Stimulated activated CD8-positive, alpha-beta memory T cell treated with anti-CD3 and anti-CD28 coated beads, Interleukin-15, amount 100 ng/mL, for 48 hours (primary cell): ENCODE measurements at regions not wholly inside any gene's neighbourhood (a gene's known extent, or its start where the extent isn't known, plus 50 kb on each side); places are given as distances from the start of the nearest gene placed in this dataset.

Experiments used
- DNase-seq, 2 donors: peaks; one replicate each; pipeline ENCODE4 v3.0.0-alpha.2; 2020; ENCODE audit warnings: low read depth in 2 of 2

- no peak for DNase-seq
These were observed 441.0 kb downstream of the TLE4 start for GRCh38 chr9:80012557-80013330.

- DNase-seq = no peak
These were observed 437.4 kb downstream of the TLE4 start for GRCh38 chr9:80009204-80009603.

GRCh38 chr9:80004714-80005113, 432.9 kb downstream of the TLE4 start:
- DNase-seq = no peak

GRCh38 chr9:79990536-79990935, 418.8 kb downstream of the TLE4 start:
- no peak for DNase-seq

GRCh38 chr9:79989079-79989478, 417.3 kb downstream of the TLE4 start:
- no peak for DNase-seq

- DNase-seq = no peak
These were observed 416.4 kb downstream of the TLE4 start for GRCh38 chr9:79988126-79988525.

- DNase-seq = no peak
These were observed 414.7 kb downstream of the TLE4 start for GRCh38 chr9:79986437-79986836.

DNA sequence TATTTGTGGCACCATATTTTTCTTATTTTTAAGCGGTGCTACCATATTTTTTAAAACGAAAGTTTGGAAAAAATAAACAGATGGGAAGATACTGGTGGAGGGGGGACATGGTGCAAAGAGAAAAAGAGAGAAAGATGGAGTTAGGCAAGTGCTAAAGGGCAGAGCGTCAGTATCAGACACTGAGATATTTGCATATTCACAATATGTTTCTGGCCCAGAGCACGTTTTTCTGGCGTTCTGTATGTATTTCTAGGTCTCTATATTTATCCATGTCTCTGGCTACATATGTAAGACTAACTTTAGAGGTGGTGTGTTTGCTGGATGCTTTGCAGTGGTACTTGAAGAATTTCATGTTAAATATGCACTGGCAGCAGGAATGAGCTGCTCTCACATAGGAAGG, 414.0 kb downstream of the TLE4 start:
- DNase-seq = no peak

DNA sequence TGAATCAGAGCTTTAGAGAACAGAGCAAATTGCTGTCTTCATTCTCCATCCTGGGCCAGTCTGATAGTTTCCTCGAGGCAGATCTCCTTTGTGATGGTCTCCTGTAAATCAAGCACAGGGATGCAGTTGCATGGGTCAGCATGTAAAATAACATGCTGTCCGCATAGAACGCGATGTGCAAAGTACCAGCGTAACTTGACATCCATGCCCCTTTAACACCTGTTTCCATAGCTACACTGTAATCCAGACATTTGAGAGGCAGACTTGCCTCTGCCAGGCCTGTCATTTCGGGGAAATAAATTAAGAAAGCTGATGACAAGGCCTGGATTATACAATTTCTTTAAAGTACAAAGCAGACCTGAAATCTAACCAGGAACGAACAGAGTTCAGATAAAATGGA, 413.5 kb downstream of the TLE4 start:
- no peak for DNase-seq

DNA sequence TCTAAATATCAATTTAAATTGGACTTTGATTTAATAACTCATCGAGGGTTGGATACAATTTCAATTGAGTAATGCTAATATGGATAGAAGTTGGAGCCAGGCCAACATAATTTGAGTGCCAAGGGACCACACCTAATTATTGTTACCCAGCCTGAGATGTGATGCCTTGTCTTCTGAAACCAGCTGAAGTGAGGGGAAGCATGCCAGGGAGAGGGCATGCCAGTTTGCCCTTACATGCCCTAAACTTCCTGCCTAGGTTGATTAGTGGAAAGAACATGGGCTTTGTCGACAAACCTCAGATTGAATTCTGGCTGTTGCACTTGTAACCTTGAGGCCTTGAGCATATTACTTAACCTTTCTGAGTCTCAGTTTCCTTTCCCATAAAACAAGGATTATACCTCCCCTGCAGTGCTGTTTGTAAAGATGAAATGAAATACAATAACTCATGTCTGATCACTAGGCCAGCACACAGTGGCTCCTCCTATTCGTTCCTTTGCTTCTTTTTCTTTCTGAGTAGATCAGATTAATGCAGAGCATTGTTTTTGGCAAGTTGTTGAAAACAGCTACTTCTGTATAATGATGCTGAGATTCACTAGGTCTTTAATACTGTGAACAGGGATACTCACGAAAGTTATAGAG, 412.8 kb downstream of the TLE4 start:
- no peak for DNase-seq

GRCh38 chr9:79980432-79980831, 408.7 kb downstream of the TLE4 start:
- DNase-seq = no peak

DNA sequence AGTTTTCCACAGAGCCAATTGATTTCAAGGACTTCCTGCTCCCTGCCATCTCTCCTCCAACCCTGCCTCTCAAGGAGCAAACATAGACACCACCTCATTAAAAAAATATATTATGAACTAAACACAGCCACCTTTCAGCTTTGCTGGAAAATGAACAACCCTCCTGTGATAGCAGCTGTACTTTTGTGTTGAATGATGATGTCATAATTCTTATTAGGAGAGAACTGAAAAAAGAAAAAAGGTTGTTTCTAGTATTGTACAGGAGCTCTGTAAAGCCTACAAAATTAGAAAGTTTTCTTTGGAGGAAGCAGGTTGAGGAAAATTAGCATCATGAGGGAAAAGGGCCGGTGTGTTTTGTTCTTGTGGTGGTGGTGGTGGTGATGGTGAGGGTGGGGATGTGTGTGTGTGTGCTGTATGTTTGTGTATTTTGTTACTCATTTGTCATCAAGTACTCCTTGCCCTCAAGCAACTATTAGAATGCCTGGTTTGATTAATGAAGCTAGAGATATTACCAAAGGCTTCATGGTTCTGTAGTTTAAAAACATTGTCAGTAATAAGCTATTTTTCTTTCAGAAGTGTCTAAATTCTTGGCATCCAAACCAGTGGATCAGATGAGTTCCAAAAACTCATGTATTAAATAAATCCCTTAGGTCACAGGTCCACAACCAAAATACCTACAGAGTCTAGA, 405.9 kb downstream of the TLE4 start:
- DNase-seq = no peak

GRCh38 chr9:79977074-79977435, 405.3 kb downstream of the TLE4 start:
- no peak for DNase-seq

DNA sequence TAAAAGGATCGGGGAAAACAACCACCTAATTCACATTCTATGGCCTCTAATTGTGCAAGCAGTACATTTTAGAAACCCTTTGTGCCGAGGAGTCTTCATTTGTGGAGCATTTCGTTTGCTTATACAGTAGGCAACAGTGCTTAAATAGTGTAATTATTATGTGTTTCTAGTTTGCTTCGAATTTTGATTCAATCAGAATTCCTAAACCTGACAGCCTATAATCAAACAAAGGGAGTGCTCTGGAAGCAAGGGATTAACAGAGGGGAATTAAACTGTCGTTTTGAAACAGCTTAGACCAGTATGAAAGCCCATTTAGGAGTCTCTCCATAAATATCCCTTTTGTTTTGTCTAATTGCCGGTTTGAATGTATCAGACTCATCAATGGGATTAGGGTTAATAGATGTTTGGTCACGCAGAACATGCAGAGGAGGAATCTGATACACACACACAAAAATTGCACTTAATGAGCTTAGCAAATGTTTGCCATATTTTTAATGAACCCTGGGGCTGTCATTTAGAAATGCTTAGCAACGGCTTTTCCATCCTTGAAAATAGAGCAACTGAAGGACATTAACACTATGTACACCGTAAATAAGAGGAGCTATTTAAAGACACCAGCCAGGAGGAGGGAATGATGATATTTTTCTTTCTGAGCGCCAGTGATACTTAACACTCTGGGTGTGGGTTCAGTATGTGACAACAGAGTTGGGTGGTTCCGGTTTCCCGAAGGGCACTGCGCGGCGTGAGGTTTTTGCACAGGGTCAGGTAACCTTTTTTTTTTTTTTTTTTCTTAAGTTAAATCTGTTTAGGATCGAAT, 404.7 kb downstream of the TLE4 start:
- DNase-seq = no peak

GRCh38 chr9:79975621-79976256, 404.0 kb downstream of the TLE4 start:
- DNase-seq = no peak

DNA sequence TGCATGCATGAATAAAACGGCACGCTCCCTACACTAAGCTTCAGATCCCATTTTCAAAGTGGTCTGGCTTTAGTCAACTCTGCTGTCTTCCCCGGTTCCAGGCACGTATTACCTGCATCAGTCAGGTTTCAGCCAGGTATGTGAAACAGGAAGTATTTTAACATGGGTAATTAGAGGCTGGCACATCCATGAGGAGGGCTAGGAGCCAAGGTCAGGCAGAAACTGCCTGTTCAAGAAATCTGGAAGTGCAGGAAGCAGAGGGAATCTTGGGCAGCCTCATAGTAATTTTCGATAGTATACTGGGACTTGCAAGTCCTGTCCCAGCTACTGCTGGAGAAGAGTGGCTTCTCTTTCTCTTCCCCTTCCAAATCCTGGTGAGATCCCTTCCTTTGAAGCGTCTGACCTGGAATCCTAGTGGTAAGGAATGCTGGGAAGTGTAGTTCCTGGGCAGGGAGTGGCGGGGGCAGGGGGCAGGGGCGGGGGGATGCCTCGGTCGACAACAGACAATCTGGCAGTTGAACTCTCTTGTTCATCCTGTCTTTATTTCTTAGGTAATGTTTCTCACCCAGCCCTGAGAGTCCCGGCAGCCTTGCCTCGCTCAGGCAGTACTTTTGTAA, 403.1 kb downstream of the TLE4 start:
- DNase-seq = no peak

- DNase-seq = no peak
These were observed 401.9 kb downstream of the TLE4 start for GRCh38 chr9:79973627-79974026.

DNA sequence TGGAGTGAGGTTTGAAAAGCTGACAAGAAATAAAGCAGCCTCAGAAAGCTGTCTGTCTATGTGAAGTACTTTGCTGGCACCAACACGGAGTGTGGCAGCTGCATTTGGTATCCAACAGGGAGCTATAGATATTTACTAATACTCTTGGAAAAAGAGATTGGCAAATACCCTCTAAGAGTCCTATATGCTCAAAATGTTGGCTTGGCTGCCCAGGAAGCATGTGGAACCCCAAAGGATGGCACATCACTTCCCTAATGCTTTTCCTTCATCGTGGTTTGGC, 398.3 kb downstream of the TLE4 start:
- no peak for DNase-seq

DNA sequence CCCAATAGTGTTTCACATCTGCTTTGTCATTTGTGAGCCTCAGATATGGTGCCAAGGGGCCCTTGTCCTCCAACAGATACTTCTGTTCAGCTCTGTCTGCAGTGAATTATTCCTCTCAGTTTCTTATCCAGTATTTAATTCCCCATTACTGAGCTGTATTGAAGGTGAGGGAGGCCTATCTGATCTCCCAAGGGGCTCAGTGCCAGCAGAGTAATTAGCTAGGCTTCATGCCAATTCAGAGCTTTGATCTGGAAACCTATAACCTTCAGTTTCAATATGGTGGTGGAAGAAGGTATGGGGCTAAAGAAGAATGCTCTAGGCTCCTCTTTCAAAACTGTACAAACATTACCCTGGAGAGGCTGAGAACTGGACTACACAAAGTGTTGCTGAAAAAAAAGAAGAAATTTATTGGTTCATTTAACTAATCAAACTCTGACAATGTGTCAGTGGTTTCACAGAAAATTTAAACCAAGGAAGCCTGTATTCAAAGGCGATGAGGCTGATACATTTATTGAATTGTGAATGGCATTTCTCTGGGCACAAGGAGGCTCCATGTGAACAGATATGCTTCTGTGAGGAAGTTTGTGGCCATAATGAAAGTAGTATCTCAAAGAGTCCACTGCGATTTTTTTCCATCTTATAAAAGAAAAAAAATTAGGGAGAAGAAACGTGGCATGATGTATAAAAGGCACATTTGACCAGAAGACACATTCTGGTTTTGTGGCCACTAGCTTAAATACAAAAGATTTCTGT, 397.8 kb downstream of the TLE4 start:
- DNase-seq = no peak

- DNase-seq = no peak
These were observed 396.8 kb downstream of the TLE4 start for GRCh38 chr9:79968533-79968932.

GRCh38 chr9:79962836-79963235, 391.1 kb downstream of the TLE4 start:
- DNase-seq = no peak
